ENCODE measurements at regions not wholly inside any gene's neighbourhood (a gene's known extent, or its start where the extent isn't known, plus 50 kb on each side); places are given as distances from the start of the nearest gene placed in this dataset.
A peak's percentile ranks its signal among the peaks of the same experiment; 100 is the strongest.

DNA sequence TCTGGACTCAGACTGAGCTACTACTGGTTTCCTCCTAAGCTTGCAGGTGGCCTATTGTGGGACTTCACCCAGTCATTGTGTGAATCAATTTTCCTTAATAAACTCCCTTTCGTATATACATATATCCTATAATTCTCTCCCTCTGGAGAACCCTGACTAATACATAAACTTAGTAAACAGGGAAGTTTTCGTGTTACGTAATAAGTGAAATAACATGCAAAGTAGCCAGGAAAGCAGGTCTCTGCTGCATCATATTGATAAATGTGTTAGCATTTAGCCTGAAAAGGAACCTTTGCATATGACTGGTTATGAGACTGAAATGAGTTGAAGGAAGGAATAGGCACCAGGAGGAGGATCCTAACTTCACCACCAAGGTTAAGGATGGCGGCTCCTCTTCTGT is 527.2 kb upstream of the FAM98A start:
- DNase-seq: peak in 2 of 3 donors; percentile 4 to 28

DNA sequence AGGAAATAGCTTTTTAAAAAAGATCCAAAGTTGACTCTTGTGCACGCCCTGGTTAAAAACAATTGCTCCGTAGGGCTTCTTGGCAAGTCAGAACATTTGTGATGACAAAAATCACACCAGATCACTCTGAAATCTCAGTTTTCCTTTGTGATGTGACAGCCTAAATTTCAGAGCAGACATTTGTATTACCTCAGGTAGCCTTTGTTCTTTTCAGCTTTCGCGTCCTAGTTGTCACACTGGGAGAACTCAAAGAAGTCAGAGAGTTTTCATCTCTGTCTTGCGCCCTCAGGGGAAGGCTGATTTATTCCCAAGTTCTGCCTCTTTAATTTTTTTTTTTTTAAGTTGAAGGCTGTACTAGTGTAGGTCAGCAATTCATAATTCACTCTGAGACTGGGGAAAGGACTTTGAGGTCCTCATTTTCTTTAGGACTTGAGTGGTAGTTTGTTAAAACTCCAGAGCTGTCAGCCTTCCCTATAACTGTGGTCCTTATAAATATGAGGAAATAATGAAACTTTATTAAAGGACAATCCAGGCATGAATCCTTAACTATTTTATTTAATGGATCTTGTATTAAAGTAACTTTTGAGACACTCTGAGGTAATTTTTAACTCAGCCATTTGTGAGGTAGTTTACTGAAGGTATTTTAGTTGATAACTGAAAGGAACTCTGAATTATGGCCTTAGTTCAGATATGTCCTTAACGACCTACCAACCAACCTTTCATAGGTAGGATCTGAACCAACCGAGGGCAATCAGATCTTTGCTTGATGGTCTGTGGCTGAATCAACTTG is 525.1 kb upstream of the FAM98A start:
- DNase-seq: no peak

DNA sequence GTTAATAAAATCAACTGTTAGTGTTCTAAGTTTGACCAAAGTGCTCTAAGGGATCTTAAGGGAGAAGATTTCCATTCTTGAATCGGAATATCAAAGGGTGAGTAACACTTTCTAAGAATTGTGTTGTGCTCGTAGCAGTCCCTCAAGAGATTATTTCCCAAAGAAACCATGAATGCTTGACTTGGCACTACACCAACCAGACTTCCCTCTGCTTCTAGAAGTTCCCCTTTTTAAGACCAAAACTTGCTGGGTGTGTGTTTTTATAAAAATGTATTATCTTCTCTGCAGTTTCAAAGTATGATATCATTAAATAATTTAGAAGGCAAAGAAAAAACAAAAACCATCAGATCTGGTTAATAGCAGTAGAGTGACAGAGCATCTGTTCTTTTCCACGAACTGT is 522.0 kb upstream of the FAM98A start:
- DNase-seq: peak in 1 of 3 donors; percentile 38

DNA sequence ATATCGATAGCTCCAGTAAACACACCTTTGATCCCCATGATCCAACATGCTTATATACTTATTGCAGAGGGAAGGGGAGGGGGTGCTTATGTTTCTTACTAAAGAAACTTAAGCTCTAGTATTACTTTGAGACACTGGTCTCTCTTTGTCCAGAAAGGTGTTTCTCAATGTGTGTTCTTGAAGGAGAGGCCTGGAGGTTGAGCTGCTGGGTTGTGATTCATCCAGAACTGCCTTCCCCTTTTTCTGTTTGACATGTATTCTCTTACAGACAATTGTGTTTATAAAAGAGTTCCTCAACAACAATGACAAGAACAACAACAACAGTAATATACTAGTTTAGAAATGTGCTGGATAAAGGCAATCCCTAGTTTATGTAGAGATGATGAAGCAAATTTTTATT is 516.0 kb upstream of the FAM98A start:
- DNase-seq: no peak

DNA sequence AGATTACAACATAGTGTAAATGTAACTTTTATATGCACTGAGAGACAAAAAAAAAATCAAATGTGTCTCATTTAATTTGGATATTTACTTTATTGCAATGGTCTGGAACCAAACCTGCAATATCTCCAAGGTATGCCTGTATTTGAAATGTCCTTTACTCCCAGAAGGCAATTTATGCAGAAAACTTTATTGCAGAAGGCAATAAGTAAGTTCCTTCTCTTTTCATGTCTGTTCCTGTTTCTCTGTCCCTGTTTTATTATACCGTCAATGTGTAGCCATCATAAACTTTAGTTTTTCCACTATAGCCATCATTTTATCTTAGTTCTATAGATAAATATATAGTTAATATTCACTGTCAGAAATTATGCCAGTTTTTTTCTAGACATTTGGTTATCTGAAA is 513.1 kb upstream of the FAM98A start:
- DNase-seq: no peak

DNA sequence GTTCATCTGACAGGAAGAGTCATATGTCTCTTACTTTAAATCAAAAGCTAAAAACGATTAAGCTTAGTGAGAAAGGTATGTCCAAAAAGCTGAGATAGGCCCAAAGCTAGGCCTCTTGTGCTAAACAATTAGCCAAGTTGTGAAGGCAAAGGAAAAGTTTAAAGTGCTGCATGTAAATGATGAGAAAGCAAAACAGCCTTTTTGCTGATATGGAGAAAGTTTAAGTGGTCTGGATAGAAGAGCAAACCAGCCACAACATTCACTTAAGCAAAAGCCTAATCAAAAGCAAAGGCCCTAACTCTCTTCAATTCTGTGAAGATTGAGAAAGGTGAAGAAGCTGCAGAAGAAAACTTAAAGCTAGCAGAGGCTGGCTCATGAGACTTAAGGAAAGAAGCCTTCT is 511.3 kb upstream of the FAM98A start:
- DNase-seq: no peak

DNA sequence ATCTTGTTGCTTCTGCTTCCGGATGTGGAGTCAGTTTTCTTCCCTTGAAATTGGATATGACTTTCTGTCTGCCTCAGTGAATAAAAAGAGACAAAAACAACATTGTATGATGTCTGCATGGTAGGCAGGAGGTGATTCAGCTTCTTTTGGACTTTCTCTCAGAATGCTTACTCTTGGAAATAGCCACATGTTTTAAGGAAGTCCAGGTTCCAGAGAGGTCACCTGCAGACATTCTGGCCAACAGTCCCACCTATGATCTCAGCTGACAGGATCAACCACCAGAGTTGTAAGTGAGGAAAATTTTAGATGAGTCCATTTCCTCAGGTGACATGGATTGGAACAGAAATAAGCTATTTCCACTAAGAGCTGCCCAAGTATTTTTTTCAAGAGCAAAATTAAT is 508.7 kb upstream of the FAM98A start:
- no peak for DNase-seq

DNA sequence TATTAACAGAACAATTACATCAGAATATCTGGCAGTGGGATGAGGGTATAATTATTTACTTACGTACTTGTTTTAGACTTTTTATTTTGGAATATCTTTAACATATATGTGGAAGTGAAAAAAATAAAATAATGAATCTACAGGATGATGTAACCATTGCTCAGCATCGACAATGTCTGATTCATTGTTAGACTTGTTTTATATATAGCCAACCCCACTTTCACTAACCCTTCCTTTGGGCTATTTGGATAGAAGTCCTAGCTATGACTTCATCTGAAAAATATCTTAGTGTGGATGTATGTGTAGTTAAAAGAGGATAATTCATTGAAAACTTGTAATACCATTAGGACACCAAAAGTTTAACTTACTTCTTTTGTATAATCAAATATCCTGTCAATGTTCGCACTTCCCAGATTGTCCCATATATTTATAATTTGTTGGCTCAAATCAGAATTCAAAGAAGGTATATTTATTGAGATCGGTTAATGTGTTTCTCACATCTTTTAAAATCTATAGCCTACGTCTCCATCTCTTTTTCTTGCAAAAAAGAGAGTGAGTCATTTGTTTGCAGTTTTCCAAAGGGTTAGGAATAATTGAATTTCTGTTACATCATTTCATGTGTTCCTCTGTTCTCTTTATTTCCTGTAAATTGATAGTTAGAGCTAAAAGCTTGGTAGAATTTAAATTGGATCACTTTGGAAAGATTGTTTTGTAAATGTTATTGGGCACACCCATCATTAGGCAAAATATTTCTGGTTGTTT is 506.1 kb upstream of the FAM98A start:
- DNase-seq: no peak

DNA sequence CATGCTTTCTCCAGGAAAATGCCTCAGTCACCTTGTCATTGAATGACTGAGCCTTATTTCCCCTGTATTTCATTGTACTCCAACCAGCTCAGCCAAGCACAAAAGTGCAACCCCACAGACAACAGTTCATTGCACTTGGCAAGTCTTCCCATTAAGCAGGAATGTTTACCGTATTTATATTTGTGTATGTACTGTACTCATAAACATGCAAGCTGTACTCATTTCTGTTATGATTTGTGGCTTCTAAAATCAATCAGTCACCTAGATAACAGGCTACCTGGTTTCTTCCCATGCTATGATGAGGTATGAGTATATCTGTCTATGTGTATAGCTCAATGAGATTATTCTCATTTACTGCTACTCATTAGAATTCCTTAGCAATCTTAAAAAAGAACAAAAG is 505.5 kb upstream of the FAM98A start:
- DNase-seq: no peak

DNA sequence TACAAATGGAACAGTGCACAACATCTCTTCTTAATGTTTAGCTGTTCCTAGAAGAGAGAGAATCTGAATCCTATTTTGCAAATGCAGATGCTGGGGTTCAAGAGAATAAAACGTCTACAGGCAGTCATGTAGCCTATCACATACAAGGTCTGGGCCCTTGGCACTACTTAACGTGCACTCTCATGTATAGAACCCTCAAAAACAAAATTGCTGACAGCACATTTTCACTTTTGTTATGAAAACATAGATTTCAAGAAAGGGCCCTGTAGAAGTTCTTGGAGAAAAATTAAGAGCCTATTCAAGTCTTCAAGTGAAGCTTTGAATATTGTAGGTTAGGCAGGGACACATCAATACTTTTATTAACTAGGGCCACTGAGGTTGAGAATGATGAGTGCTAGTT is 504.3 kb upstream of the FAM98A start:
- no peak for DNase-seq

DNA sequence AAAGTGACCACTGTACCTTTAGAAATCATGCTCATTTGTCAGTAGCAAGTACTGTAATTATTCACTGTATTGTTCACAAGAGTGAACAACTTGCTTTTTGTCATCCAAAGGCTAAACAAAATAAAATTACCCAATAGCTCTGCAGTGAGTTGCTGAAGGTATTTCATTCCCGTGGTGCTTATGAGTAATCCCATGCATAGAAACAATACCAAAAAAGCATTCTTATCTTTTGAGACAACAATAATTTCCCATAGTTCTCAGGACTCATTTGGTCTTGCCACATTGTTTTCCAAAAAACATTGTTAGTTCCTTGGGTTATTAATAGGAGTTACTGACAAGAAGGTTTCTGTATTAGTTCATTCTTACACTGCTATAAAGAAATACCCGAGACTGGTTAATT is 503.2 kb upstream of the FAM98A start:
- no peak for DNase-seq

DNA sequence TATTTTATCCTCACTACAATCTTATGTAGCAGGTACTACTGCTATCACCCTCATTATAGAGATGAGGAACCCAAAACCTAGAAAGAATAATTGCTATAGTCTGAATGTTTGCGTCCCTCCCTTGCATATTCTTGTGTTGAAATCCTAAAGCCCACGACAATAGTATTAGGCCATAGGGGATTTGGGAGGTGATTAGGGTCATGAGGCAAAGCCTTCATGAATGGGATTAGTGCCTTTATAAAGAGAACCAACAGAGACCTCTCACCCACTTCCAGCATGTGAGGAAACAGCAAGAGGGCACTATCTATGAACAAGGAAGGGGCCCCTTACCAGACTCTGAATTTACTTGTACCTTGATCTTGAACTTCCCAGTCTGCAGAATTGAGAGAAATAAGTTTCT is 500.3 kb upstream of the FAM98A start:
- DNase-seq: no peak

DNA sequence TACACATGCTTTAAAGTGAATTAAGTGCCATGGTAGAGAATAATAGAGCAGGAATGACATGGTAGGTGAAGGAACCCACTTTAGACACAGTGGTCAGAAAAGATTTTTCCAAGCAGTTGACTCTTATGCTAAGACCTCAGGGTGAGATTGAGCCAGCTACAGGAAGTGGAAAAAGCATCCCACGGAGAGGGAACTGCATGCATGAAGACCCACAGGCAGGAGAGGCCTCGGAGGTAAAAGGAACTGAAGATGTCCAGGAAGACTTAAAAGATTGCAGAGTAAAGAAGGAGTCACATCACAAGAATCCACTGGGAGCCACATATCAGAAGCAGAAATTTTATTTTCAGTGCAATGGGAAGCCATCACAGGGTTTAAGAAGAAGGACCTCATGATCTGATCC is 499.2 kb upstream of the FAM98A start:
- DNase-seq: no peak

DNA sequence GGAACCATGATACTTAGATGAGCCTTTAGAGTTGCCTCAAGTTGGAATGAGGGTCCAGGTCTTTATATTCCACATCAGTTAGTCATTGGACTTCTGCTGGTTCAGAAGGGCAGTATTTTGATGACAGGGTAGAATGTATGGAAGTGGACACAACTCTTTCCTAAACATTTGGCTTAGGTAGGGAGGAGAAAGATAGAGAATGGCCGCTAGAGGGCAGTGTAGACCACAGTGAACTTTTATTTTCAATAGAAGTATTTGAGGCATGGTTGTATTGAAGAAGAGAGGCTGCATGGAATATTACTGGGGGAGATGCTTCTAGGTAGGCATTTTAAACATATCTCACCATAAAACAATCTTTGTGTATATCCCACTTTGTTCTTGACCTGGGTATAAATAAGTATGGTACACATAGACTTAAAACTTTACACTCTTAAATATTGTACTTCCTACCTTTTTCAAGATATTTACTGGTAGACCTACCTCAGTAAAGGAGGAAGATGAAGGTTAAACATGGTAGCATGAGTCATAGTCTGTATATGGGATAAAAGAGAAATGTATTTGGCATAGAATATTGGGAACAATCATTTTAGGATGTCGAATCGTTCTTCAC is 497.6 kb upstream of the FAM98A start:
- peak; percentile 70 to 80 (median 72) for DNase-seq

DNA sequence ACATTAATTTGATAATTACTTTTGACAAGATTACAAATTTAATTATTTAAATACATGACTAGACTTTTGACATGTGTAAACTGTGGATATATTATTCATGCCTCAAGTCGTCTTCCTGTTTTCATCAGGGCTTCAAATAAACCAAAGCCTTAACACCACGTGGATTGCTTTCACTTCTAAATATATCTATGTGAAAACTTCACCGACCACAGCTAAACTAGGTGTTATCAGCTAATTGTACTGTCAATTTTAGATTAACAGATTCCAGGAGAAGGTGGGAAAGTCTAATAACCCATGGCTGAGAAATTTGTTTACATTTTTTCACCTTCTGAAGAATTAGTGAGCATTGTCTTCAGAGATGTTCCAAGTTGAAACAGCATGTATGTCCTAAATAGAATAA is 494.7 kb upstream of the FAM98A start:
- DNase-seq: no peak

DNA sequence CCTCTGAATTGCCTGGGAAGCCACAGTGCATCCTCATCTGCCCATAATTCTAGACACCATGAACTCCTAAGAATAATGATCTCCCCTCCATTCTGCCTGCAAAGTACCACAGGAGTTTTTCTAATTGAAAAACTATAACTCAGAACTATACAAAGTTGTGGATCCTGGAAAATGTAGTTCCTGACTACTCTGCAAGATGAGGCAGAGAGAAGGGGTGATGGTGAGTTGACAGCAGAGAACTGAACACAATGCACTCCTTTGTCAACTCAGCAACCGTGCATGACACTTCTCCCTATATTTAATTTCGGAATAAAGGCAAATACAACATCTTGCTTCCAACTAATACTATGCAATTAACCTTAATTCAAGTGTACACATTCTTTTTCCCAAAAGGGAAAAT is 471.1 kb upstream of the FAM98A start:
- DNase-seq: no peak

DNA sequence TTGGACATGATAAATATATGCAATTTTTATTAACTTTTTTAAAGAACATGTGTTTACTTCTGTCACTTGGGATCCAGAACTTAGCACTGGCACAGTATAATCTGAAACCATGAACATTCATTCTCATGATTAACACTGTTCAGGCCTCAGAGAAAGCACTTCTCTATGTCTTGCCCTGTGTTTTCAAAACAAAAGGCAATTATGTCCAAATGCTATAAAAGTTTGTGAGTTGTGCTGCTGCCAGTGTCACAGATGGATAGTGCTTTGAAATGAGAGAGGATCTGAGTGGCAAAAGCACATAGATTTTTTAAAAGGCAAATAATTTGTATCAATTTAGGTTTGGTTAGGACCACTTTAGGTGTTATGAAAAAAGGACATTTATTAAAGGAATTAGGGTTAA is 470.5 kb upstream of the FAM98A start:
- no peak for DNase-seq

DNA sequence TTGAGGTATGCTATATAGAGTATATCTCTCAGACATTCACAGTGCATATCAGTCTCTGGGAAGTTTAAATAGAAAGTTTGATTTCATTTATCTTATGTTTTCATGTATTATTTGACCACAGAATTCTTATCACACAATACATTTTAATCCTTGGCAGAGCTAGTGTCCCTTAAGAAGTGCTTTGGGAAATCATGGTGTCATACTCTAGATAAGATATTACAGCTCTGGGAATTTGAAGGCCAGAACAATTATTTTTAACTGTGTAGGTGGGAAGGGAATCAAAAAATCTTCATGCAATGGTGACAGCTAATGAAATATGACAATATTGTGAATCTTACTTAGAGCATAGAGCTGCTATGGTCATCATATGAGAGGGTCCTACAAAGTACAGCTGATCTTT is 451.3 kb upstream of the FAM98A start:
- no peak for DNase-seq

DNA sequence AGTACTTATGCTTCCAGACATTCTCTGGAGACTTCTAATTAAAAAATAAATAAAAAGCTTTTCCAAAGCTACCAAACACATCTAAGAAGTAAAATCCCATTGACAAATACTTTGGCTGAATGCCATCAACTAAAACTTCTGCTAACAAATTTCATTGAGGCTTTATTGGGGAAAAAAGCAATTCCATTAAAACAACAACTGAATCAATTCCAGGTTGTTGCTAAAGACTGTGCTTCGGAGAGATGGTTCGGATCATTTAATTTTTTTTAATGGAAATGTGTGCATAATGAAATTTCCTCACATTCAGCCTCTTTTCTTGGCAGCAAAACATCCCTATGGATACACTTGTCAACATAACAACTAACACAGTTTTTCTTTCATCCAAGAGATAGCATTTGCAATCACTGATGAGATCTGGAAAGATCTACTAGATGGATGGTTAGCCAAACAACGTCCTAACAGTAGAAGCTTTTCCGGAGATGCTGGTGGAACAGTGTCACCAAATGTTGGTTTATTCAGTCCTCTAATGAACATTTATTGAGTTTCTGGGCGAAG is 446.1 kb upstream of the FAM98A start:
- no peak for DNase-seq

DNA sequence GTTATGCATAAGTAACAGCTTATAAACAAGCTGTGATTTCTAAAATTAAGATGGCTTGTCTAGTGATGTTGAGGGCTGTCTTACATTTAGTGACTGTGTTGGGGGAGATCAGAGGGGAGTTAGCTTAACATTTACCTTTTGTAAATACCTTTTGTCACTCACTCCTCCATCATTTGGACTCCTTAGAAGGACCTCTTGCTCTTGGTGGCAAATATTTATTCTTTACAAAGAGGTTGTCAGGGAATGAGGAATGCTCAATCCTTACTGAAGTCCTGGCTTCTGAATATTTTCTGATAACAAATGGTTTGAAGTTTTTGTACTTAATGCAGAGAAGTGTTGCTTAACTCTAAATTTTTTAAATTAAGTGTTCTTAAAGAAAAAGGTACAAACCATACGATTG is 438.8 kb upstream of the FAM98A start:
- no peak for DNase-seq

DNA sequence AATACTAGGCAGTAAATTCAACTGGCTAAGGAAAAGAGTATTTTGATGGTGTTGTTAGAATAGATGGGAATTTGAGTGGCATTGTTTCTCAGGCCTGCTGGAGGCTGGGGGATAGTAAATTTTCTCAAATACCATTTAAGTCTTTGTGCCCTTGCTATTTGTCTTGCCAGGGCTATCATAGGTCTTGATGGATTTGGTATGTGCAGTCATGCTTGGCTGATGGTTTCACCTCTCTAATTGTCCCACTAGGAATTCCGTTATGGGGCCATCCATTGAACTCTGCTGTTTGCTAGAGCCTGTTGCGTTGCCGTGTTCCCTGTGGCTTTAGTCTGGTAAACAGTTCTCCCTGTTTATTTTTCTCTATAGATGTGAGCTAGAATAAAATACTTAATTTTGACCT is 438.1 kb upstream of the FAM98A start:
- no peak for DNase-seq

DNA sequence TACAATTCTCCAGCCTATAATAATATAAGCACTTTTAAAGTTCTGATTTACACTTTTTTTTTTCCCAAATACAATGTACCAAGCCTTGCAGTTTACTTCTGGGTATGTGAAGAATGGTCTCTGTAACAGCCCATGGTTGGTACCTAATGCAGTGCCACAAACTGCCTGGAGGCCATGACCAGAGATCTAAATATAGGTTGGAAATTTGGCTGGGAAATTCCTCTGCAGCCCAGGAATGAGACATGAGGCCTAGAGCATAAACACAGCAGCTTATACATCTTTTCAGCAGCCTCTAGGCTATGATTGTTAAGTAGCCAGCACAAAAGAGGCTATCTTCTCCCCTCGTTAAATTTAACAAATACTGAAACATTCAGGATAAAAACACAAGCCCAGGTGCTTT is 432.0 kb upstream of the FAM98A start:
- DNase-seq: no peak

DNA sequence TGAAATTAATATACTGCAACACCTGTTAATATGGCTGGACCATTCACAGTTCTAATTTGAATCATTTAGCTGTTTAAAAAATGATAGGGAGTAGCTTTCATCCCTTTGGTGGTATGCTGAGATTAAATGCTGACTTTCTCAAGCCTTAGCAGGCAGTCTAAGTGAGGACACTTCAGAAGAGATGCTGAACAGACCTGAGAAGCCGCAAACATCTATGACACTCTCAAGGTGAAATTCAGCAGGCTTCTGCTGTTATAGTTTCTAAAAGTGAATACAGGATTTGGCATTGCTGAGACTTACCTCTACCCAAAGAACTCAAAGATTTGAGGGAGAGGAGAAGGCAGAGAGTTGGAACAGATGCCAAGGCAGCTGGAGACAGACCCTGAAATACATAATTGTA is 431.2 kb upstream of the FAM98A start:
- no peak for DNase-seq

DNA sequence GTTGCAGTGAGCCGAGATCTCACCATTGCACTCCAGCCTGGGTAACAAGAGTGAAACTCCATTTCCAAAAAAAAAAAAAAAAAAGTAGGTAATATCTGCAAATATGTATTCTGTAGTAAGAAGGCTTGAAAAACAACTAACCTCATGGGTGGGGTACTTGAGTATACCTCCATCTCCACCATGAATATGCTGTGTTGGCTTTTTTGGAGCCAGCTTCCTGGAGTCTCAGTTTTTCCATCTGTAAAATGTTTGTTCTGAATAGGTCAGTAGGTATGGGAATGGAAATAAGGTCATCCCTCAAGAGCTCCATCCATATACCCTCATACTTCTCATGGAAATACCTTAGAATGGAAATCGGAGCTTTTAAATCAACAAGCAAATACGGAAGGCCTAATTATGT is 430.0 kb upstream of the FAM98A start:
- DNase-seq: no peak
